RWPE1 (cell line): ENCODE measurements at regions not wholly inside any gene's neighbourhood (a gene's known extent, or its start where the extent isn't known, plus 50 kb on each side); places are given as distances from the start of the nearest gene placed in this dataset.

Source experiments
- CTCF ChIA-PET: fragments of 350-600 bp; sonication (Branson Sonifier 250); formaldehyde crosslinking; extraction: SDS; loops from one replicate; lab custom pipeline; 2021; lab: Yijun Ruan, JAX
- POLR2A ChIA-PET: fragments of 400-600 bp; formaldehyde crosslinking; extraction: SDS; loops from one replicate; lab custom pipeline; 2020; ENCODE audit warnings: antibody characterized with exemption; ENCODE audit not compliant: low non-redundant PET; lab: Yijun Ruan, JAX
- DNase-seq: peaks from one replicate; pipeline ENCODE4 v3.0.0; 2012; ENCODE audit warnings: low spot score
- H3K27ac ChIP-seq: fragments of 450-650 bp; 2 replicates; pipeline ENCODE4 v1.5.1; 2017
- TF ChIP-seq, protein P1 (sequence below): fragments of 450-650 bp; conservative IDR thresholded peaks from 2 replicates; pipeline ENCODE4 v1.5.1; 2017; ENCODE audit warnings: low read depth, mild to moderate bottlenecking

DNA sequence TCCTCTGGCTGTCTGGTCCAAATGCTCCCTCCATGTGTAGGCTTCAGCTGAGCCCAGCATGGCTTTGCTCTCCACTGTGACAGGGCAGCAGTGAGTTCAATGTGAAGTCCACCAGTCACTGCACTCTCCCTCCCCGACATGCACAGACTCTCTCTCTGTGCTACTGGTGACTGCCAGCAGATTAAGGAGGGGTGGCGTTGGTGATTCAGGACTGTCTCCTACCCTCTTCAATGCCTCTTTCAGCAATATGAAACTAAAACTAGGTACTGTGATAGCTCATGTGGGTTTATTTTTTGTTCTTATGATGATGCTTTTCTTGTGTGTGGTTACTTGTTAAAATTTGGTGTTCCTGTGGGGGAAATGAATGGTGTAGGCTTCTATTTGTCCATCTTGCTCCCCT, 201.0 kb upstream of the RBMS1 start:
- no peak for DNase-seq
- TF ChIP-seq, protein P1, sequence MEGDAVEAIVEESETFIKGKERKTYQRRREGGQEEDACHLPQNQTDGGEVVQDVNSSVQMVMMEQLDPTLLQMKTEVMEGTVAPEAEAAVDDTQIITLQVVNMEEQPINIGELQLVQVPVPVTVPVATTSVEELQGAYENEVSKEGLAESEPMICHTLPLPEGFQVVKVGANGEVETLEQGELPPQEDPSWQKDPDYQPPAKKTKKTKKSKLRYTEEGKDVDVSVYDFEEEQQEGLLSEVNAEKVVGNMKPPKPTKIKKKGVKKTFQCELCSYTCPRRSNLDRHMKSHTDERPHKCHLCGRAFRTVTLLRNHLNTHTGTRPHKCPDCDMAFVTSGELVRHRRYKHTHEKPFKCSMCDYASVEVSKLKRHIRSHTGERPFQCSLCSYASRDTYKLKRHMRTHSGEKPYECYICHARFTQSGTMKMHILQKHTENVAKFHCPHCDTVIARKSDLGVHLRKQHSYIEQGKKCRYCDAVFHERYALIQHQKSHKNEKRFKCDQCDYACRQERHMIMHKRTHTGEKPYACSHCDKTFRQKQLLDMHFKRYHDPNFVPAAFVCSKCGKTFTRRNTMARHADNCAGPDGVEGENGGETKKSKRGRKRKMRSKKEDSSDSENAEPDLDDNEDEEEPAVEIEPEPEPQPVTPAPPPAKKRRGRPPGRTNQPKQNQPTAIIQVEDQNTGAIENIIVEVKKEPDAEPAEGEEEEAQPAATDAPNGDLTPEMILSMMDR, result no peak
- ChIA-PET POLR2A (no interaction called here), CTCF (interaction anchor here (0.6 to 0.8 kb wide), 2 partner anchors 45 to 275 kb away, joined by 3 read pairs; no protein-coding TSS in a partner anchor)
- no peak overlapping the region for H3K27ac ChIP-seq

DNA sequence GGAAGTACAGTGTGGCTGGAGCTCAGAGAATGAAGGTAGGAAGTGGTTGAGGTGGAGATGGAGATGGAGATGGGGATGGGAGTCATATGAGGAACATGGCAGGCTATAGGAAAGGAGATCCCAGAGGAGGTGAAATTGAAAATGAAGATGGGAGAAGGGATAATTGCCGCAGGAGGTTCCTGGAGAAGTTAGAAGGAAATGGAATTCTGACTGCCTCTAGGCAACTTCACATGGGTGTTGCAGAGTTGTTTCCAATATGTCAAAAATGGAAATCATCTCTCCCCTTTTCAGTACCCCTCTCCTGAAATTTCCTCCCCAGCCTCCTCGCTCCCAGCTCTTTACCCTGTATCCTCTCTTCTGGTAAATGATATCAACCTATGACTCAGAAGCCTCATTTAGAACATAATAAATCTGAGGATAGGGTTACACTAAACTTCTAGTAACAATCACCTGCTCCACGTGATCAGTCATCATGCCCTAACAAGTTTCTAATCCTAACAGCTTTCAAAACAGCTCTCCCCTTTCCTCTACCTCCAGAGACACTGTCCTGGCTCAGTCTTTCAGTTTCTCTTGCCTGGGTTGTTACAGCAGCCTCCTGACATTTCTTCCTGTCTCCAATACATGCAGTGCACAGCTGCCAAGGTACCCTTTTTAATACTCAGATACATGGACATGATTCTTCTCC, 201.9 kb upstream of the RBMS1 start:
- ChIA-PET POLR2A (no interaction called here), CTCF (interaction anchor here (0.8 kb wide), 1 partner anchor 46 kb away, joined by 3 read pairs; no protein-coding TSS in a partner anchor)
- peak; percentile 75 for DNase-seq
- TF ChIP-seq, protein P1, result no peak
- H3K27ac ChIP-seq, result no peak overlapping the region

DNA sequence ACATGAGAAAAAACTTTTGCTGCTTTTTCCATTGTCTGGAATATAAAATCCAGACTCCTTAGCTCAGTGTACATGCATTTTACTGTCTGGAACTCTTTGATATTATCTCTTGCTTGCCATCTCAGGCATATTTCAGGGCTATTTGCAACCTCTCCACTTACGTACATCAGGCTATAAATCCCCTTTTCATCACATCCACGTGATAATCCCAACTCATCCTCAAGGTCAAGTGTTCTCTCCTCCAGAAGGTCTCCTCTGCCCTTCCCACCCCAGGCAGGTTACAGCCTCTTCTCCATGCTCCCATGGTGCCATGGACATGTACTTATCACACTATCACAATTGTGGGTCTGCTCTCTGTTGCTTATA, 202.5 kb upstream of the RBMS1 start:
- TF ChIP-seq, protein P1, result no peak
- ChIA-PET POLR2A (no interaction called here), CTCF (no interaction called here)
- no peak for DNase-seq
- H3K27ac ChIP-seq, result no peak overlapping the region

DNA sequence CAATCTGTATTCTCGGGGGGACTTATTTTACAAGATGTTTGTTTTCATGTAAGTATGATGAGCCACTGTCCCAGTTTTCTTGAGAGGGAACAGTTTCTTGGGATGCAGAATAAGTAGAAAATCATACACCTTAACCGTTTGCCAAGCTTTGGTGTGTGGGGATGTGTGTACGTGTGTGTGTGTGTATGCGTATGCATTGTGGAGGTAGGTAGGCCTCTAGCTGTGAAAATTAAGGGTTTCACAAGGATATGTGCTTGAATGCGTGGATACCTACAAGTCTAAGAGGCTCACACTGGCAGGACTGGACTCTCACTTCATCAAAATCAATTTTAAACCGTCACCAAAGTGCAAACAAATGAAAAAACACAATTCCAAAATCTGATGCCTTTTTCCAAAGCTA, 204.2 kb upstream of the RBMS1 start:
- CTCF ChIA-PET, result interaction anchor here (0.5 kb wide), 1 partner anchor 597 kb away, joined by 3 read pairs; no protein-coding TSS in a partner anchor
- TF ChIP-seq, protein P1, result no peak
- POLR2A ChIA-PET, result no interaction called here
- no peak for DNase-seq
- H3K27ac ChIP-seq, result no peak overlapping the region

DNA sequence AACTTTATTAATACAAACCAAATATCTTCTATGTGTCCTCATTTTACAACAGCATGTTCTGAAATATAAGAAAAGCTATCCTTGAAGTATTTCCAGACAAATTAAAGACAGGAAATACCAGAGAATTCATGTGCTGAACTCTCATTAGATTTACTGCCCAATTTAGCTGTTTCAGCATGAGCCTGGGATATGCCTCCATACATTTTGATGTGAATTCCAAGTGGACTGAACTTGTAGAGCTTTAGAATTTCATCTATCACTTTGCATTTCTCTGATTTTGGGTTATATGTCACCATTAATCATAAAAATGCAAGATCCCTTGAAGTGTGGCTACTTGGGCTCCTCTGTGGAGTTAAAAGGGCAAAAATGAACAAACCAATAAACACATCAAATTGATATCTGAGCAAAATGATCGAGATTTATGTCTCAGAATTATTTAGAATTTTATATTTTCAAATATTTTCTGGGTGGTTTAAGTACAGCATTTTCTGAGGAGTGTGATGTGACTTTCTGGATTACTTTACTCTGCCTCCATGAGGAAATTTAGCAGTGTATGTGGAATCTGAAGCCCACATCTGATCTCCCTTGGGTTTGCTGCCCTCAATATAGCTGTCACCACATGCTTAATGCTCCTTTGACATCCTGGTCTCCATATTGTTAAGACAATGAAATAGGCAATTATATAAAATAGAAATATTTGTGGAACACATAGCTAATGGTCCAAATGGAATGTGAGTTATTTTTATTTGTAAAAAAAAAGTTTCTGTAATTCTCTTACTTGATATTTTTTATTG, 206.6 kb upstream of the RBMS1 start:
- TF ChIP-seq, protein P1, result no peak
- no peak overlapping the region for H3K27ac ChIP-seq
- no peak for DNase-seq
- ChIA-PET POLR2A (no interaction called here), CTCF (interaction anchor here (1.0 kb wide), 1 partner anchor 10 kb away, joined by 3 read pairs; no protein-coding TSS in a partner anchor)

DNA sequence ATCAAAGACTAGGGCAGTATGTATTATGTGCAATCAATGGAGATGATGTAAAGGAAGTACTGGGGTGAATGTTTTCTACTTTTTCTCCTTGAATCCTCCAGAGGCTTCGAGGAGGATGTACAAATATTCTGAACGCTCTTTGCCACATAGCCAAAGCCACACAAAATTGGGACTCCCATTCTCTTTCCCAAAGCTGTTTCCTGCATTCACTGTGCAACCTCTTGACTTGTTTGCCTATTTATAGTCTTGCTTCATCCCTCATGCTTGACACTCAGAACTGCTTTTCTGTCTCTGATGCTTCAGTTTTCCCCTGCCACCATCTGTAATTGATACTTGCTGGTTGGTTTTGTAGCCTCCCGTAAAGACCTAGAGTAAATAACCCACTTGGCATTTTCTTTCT, 208.2 kb upstream of the RBMS1 start:
- POLR2A ChIA-PET, result no interaction called here
- CTCF ChIA-PET, result no interaction called here
- TF ChIP-seq, protein P1, result no peak
- no peak overlapping the region for H3K27ac ChIP-seq
- DNase-seq, result no peak
